Suprapubic skin (tissue), 3 donors: ENCODE measurements at regions not wholly inside any gene's neighbourhood (a gene's known extent, or its start where the extent isn't known, plus 50 kb on each side); places are given as distances from the start of the nearest gene placed in this dataset.

Experiments used
- CTCF ChIP-seq, 2 donors: fragments of 200-600 bp in 1 of 2; fragments of 450-650 bp in 1 of 2; sonication (generic) in 1 of 2; IDR thresholded peaks; one replicate each; pipeline ENCODE4 v1.5.1; 2016 to 2019; ENCODE audit warnings: antibody characterized with exemption in 2 of 2, mild to moderate bottlenecking in 1 of 2, moderate library complexity in 1 of 2
- POLR2A ChIP-seq, 2 donors: fragments of 450-650 bp; IDR thresholded peaks; one replicate each; pipeline ENCODE4 v1.6.1; 2017; ENCODE audit warnings: antibody characterized with exemption in 2 of 2, mild to moderate bottlenecking in 2 of 2, moderate library complexity in 2 of 2

GRCh38 chr2:121819846-121820245 is 64.4 kb downstream of the TSN start:
- TF ChIP-seq POLR2A (IDR thresholded peaks at IDR 0.05) (no peak), CTCF (IDR thresholded peaks at IDR 0.05) (no peak)
